MM.1S (cell line): ENCODE measurements at regions not wholly inside any gene's neighbourhood (a gene's known extent, or its start where the extent isn't known, plus 50 kb on each side); places are given as distances from the start of the nearest gene placed in this dataset.

Source experiments
- DNase-seq: peaks from one replicate; pipeline ENCODE4 v3.0.0-alpha.2; 2015
- H2AFZ ChIP-seq: fragments of 300-600 bp; sonication (generic); 2 replicates; pipeline ENCODE4 v1.6.0; 2016; ENCODE audit warnings: antibody characterized with exemption, low read length
- H3F3A ChIP-seq: fragments of 300-600 bp; sonication (generic); 2 replicates; pipeline ENCODE4 v1.6.1; 2016; ENCODE audit warnings: mild to moderate bottlenecking, antibody characterized with exemption, low read length, moderate library complexity, mixed read lengths; ENCODE audit not compliant: insufficient read depth
- H3K27ac ChIP-seq: fragments of 300-600 bp; sonication (generic); 2 replicates; pipeline ENCODE4 v1.5.1; 2016; ENCODE audit warnings: mild to moderate bottlenecking, low read length
- H3K27me3 ChIP-seq: fragments of 300-600 bp; sonication (generic); replicated peaks from 2 replicates; pipeline ENCODE4 v1.6.0; 2016; ENCODE audit warnings: low read length; ENCODE audit not compliant: insufficient read depth
- H3K36me3 ChIP-seq: fragments of 300-600 bp; sonication (generic); replicated peaks from 2 replicates; pipeline ENCODE4 v1.6.1; 2016; ENCODE audit warnings: mild to moderate bottlenecking, low read length, mixed read lengths; ENCODE audit not compliant: insufficient read depth
- H3K4me1 ChIP-seq: fragments of 300-600 bp; sonication (generic); 2 replicates; pipeline ENCODE4 v1.6.1; 2016; ENCODE audit warnings: low read length, mixed read lengths
- H3K4me2 ChIP-seq: fragments of 300-600 bp; sonication (generic); 2 replicates; pipeline ENCODE4 v1.6.0; 2016; ENCODE audit warnings: low read depth, low read length
- H3K4me3 ChIP-seq: fragments of 300-600 bp; sonication (generic); 2 replicates; pipeline ENCODE4 v1.5.1; 2016; ENCODE audit warnings: low read length, mixed read lengths
- H3K79me2 ChIP-seq: fragments of 300-600 bp; sonication (generic); 2 replicates; pipeline ENCODE4 v1.6.1; 2016; ENCODE audit warnings: mixed run types, low read length, mixed read lengths
- H3K9ac ChIP-seq: fragments of 300-600 bp; sonication (generic); 2 replicates; pipeline ENCODE4 v1.6.1; 2016; ENCODE audit warnings: low read length, mixed read lengths
- H3K9me2 ChIP-seq: fragments of 300-600 bp; sonication (generic); replicated peaks from 2 replicates; pipeline ENCODE4 v1.6.1; 2016; ENCODE audit warnings: mild to moderate bottlenecking, low read length, mixed read lengths; ENCODE audit not compliant: insufficient read depth
- H3K9me3 ChIP-seq: fragments of 300-600 bp; sonication (generic); replicated peaks from 2 replicates; pipeline ENCODE4 v1.6.1; 2016; ENCODE audit warnings: mild to moderate bottlenecking, low read length, mixed read lengths; ENCODE audit not compliant: insufficient read depth
- H4K20me1 ChIP-seq: fragments of 300-600 bp; sonication (generic); 2 replicates; pipeline ENCODE4 v1.6.1; 2016; ENCODE audit warnings: mild to moderate bottlenecking, low read length, moderate library complexity, mixed read lengths; ENCODE audit not compliant: insufficient read depth
- EZH2 ChIP-seq: fragments of 300-600 bp; sonication (generic); optimal IDR thresholded peaks from 2 replicates; pipeline ENCODE3; 2017; ENCODE audit warnings: low read depth, mild to moderate bottlenecking, antibody characterized with exemption, low read length, mixed read lengths
- EZH2phosphoT487 ChIP-seq: fragments of 300-600 bp; sonication (generic); IDR thresholded peaks from 2 replicates; pipeline ENCODE4 v1.6.1; 2018; ENCODE audit warnings: antibody characterized with exemption, low read length
- TF ChIP-seq, protein P1 (sequence below): fragments of 300-600 bp; sonication (generic); IDR thresholded peaks from 2 replicates; pipeline ENCODE4 v1.5.1; 2016; ENCODE audit warnings: antibody characterized with exemption, low read length, mixed read lengths

DNA sequence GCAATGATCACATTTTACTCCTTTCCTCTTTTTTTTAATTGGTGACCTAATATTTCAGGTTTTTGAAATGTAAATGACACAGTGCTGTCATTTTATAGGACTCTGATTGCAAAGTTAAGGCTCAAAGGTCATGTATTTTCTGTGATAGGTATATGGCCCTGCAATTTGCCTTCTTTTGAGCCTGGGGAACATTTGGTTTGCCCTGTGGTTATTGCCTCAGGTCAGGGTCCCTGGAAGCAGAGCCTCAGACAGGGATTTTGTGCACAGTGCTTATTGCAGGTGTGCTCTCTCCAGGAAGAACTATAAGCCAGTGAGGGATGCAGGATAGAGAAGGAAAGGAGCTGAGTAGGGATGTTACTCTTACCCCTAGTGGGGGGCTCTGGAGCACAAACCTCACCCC is 229.3 kb upstream of the ECI2 start:
- H4K20me1 ChIP-seq: no peaks in the 10 kb centered on the region
- DNase-seq: no peak
- H3K27ac ChIP-seq: no peak overlapping the region
- no peak overlapping the region for H3K4me3 ChIP-seq
- TF ChIP-seq, protein P1, sequence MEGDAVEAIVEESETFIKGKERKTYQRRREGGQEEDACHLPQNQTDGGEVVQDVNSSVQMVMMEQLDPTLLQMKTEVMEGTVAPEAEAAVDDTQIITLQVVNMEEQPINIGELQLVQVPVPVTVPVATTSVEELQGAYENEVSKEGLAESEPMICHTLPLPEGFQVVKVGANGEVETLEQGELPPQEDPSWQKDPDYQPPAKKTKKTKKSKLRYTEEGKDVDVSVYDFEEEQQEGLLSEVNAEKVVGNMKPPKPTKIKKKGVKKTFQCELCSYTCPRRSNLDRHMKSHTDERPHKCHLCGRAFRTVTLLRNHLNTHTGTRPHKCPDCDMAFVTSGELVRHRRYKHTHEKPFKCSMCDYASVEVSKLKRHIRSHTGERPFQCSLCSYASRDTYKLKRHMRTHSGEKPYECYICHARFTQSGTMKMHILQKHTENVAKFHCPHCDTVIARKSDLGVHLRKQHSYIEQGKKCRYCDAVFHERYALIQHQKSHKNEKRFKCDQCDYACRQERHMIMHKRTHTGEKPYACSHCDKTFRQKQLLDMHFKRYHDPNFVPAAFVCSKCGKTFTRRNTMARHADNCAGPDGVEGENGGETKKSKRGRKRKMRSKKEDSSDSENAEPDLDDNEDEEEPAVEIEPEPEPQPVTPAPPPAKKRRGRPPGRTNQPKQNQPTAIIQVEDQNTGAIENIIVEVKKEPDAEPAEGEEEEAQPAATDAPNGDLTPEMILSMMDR: no peak
- TF ChIP-seq EZH2: no peak
- TF ChIP-seq EZH2phosphoT487: no peak
- H3K9ac ChIP-seq: no peak overlapping the region
- no peaks in the 10 kb centered on the region for H3K27me3 ChIP-seq
- H2AFZ ChIP-seq: no peak overlapping the region
- no peaks in the 10 kb centered on the region for H3F3A ChIP-seq
- no peaks in the 10 kb centered on the region for H3K79me2 ChIP-seq
- no peaks in the 10 kb centered on the region for H3K9me2 ChIP-seq
- no peaks in the 10 kb centered on the region for H3K36me3 ChIP-seq
- no peaks in the 10 kb centered on the region for H3K4me1 ChIP-seq
- H3K4me2 ChIP-seq: no peak overlapping the region
- H3K9me3 ChIP-seq: no peaks in the 10 kb centered on the region

DNA sequence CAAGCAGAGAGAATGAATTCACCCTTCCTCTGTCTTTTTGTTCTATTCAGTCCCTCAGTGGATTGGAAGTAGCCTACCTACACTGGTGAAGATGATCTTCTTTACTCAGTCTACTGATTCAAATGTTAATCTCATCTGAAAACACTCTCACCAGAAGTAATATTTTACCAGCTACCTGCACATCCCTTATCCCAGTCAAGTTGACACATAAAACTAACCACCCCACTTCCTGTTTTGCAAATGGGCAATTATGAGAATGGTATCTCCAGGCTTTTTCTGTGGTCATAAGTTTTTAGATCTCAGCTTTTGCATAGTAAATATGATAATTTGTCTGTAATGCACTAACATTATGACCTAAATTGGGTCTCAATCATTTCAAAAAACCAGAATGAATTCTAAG is 228.8 kb upstream of the ECI2 start:
- Histone ChIP-seq H3K4me1 (no peaks in the 10 kb centered on the region), H3K27me3 (no peaks in the 10 kb centered on the region), H3K36me3 (no peaks in the 10 kb centered on the region), H3K4me2 (no peak overlapping the region), H3K9me3 (no peaks in the 10 kb centered on the region), H3K9ac (no peak overlapping the region), H3F3A (no peaks in the 10 kb centered on the region), H2AFZ (no peak overlapping the region), H3K4me3 (no peak overlapping the region), H4K20me1 (no peaks in the 10 kb centered on the region), H3K9me2 (no peaks in the 10 kb centered on the region), H3K27ac (no peak overlapping the region), H3K79me2 (no peaks in the 10 kb centered on the region)
- DNase-seq: no peak
- TF ChIP-seq, protein P1: no peak
- no peak for TF ChIP-seq EZH2
- no peak for TF ChIP-seq EZH2phosphoT487

DNA sequence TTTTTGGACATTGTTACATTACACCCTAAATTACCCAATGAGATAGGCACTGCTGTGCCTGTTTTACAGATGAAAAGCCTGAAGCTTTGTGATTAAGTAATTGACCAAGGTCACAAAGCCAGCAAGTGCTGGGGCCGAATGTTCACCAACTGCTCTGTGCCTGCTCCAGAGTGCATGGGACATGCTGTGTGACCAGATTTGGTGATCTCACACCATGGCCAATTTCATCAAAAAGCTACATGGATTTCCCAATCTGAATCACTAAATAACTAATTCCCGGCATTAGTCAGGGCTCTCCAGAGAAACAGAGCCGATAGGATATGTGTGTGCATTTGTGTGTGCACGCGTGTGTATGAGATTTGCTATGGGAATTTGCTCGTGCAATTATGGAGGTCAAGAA is 228.3 kb upstream of the ECI2 start:
- Histone ChIP-seq H3K27ac (no peak overlapping the region), H4K20me1 (no peaks in the 10 kb centered on the region), H3K4me3 (no peak overlapping the region), H3K36me3 (no peaks in the 10 kb centered on the region), H3K9me2 (no peaks in the 10 kb centered on the region), H3K9me3 (no peaks in the 10 kb centered on the region), H3K9ac (no peak overlapping the region), H3F3A (no peaks in the 10 kb centered on the region), H3K4me2 (no peak overlapping the region), H3K79me2 (no peaks in the 10 kb centered on the region), H3K4me1 (no peaks in the 10 kb centered on the region), H3K27me3 (no peaks in the 10 kb centered on the region), H2AFZ (no peak overlapping the region)
- DNase-seq: no peak
- TF ChIP-seq, protein P1: no peak
- TF ChIP-seq EZH2: no peak
- TF ChIP-seq EZH2phosphoT487: no peak
